Activated T-cell treated with anti-CD3 and anti-CD28 coated beads for 48 hours (primary cell): ENCODE measurements at regions not wholly inside any gene's neighbourhood (a gene's known extent, or its start where the extent isn't known, plus 50 kb on each side); places are given as distances from the start of the nearest gene placed in this dataset.
"Not testable (repeated sequence)": the region's sequence is repeated elsewhere in the genome, so short reads cannot be mapped to it uniquely, and the experiment has no call there.

Experiments used
- DNase-seq: peaks from one replicate; pipeline ENCODE4 v3.0.0-alpha.2; 2020; ENCODE audit warnings: low read depth

DNA sequence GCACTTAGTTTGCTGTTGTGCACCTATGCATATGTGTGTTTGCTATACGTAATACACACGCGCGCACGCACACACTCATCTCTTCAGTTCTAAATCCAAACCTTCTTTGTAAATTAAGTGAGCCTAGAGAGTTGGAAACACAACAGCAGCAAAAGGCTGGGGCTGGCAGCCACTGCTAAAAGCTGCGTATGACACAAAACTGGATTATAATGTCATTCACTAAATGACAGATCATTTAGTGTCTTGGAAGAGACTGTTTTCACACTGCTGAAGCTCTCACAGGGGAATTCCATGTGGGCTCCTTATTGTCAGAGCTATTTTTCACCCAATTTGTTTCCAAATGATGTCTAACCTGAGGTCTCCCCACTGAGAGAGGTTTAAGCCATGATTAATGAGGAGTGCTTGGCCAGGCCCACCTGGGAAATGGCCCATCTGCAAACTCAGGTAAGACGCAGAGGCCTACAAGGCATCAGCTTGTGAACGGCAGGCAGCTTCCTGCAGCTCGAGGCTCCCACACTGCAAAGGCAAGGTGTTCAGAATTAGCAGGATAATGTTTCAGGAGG lies 94.2 kb downstream of the OLIG3 start:
- no peak for DNase-seq

DNA sequence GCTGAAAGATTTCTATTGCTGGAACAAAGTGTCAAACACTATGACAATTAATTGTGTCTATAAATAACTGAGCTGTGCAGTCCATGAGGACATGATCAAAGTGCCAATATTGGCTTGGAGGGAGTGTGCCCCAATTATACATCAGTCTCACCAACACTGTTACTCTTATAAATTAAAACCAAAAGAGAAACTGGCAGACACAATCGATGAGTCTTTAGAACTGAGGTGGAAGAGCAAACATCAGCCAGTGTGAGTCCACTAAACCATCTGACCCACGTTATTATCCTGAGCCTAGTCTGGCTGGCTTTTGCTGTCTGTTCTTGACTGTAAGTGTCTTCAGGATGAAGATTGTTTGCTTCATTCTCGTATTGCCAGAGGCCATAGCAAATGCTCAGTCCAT lies 98.9 kb downstream of the OLIG3 start:
- no peak for DNase-seq

DNA sequence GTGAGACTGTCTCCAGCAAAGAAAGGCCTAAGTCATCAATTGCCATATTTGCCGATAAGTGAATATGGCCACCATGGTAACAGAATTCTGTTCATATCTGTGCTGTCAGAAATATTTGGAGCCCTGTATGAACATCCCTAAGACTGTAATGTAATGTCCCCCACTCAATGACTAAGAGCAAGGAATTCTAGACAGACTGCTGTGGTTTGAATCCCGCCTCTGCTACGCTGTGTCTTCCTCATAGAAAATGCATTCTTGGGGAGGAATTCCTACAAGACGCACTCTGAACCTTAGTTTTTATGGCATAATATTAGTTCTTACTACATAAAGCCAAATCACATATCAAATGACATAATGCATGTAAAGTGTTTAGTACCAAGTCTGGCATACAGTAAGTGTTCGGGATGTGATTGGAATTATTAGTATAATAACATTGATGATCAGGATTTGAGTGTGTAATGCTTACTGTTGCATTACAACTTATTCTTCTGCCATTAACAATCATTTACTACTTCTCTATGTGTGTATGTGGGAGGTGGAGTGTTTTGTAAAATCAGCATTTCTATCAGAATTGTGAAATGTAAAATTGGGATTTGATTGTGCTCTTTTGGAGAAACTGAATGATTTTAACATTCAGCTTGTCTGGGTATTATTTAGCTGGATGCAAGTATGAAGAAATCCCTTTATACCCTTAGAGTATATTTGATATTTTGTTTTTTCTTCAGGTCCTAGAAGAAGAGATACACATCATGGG lies 103.0 kb downstream of the OLIG3 start:
- DNase-seq, result no peak

DNA sequence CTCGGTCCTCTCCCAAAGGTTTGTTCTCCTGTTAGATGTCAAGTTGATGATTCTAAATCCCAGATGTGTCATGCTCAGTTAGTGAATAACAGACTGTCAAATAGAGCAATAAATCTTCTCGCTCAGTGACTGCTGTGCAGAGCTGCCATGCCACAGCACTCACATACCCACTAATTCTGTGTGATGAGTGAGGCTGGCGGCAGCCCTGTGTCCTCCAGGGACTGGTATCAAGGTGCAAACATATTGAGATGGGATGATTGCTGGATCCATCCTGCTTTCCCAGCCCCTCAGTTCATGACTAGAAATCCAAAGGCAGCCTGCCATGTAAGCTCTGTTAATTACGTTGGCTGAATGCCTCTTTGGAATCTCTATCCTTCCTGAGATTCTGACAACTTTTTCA lies 103.9 kb downstream of the OLIG3 start:
- no peak for DNase-seq

DNA sequence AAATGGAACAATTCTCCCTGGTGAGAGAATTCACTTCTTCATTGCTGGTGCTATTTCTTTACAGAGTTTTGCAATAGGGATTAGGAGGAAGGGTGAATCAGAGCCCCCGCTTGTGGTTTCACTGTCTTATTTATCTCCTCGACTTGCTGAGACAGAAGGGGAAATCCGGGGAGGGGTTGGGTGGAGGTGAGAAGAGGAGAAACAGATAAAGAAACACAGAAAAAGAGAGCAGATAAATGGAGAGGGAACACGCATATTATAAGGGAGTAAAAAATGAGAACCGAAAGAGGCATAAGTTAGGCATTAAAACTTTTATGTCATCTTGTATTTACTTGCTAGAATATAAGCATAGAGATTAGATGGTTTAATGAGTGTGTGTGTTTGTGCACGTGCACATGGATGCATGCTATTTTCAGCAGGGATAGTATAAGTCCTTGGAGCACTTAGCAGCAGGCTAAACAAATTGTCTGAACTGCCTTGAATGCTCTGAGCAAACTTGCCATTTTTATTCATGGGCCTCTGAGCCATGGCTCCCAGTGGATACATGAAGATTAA lies 105.0 kb downstream of the OLIG3 start:
- peak; percentile 44 for DNase-seq

DNA sequence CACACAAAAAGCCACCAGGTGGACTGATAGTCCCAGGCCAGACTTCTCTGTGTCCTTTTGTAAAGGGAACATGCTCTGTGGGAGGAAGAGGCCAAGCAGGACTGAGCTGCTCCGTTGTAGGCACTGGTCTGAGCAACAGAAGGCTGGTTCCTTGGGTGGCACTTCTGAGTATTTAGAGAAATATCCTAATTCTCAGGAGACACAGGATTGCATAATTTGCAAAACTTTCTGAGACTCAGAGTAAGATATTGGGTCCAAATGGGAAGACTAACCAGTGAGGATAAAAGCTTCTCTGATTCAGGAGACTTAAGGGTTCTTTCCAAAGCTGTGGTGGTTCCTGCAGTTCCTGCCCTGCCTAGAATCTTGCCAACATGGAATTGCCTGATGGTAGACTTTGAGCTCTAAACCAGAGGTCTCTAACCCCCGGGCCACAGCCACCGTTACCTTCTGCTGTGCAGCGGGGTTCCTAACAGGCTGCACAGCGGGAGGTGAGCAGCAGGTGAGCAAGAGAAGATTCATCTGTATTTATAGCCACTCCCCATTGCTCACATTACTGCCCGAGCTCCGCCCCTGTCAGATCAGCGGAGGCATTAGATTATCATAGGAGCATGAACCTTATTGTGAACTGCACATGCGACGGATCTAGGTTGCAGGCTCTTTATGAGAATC lies 107.0 kb downstream of the OLIG3 start:
- no peak for DNase-seq

DNA sequence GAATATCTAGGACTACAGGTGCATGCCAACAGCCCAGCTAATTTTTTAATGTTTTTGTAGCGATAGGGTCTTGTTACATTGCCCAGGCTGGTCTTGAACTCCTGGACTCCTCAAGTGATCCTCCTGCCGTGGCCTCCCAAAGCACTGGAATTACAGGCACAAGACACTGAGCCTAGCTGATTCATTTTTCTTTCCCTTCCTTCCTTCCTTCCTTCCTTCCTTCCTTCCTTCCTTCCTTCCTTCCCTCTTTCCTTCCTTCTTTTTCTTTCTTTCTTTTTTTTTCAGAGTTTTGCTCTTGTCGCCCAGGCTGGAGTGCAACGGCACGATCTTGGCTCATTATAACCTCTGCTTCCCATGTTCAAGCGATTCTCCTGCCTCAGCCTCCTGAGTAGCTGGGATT lies 110.9 kb downstream of the OLIG3 start:
- not testable (repeated sequence) for DNase-seq

DNA sequence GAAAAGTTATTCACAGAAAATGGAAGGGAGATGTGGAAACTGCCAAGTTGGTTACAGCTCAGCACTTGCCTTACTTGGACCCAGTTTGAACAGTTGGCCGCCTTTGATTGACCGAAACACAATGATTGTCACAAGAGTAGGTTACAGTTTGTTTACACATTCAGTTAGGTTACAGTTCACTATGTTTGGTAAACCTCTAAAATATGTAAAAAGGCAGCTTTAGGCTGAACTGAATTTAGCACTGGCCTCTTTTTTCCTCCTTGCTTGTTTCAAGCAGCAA lies 116.2 kb downstream of the OLIG3 start:
- DNase-seq, result no peak

DNA sequence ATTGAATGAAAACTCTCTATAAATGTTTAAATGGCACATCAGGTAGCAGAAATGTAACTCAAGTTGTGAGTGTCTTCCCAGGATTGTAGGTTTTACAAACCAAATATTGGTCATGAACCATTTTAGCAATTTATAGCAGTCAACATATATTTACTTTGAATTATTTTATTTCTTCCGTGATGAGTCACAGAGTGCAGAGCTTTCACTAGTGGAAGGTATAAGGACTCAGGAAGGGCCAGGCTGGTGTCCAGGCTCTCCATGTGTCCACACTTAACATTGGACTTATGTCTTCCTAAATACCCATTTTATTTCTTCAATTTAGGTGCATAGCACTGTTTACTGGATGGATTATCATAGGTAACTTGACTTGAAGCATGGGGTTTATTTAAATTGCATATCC lies 120.9 kb downstream of the OLIG3 start:
- no peak for DNase-seq

DNA sequence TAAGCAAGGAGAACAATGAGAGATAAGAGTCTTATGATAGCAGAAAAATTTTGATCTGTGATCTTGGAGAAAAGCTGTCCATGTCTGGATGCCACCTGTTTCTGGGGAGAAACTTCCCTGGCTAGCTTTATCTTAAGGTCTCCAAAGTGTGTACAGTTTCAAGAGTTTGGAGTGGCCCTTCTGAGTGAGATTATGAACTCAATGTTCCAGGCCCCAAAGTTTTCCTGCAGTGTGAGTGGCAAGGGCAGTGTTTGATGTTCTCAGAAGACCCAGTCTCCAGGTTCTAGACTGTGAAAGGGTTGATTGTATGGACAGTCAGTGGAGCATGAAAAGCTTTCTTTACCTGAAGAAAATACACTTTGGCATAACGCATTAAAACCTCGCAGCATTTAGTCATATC lies 121.7 kb downstream of the OLIG3 start:
- no peak for DNase-seq

DNA sequence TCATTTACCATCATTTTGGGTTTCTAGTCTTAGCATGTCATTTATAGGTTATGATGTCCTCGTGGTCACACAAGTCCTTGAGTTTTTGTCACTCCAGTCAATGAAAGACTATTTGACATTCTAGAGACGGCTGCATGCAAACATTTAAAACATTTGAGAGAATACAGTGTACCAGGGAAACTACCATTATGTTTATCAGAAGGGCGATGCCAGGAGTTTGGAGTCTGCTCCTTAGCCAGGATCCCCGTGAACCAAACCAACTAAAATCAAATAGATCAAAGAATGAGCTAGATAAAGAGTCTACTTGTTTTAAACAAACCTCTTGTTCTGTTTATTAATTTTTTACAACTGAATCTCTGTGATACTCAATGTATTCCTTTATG lies 122.6 kb downstream of the OLIG3 start:
- DNase-seq, result no peak

DNA sequence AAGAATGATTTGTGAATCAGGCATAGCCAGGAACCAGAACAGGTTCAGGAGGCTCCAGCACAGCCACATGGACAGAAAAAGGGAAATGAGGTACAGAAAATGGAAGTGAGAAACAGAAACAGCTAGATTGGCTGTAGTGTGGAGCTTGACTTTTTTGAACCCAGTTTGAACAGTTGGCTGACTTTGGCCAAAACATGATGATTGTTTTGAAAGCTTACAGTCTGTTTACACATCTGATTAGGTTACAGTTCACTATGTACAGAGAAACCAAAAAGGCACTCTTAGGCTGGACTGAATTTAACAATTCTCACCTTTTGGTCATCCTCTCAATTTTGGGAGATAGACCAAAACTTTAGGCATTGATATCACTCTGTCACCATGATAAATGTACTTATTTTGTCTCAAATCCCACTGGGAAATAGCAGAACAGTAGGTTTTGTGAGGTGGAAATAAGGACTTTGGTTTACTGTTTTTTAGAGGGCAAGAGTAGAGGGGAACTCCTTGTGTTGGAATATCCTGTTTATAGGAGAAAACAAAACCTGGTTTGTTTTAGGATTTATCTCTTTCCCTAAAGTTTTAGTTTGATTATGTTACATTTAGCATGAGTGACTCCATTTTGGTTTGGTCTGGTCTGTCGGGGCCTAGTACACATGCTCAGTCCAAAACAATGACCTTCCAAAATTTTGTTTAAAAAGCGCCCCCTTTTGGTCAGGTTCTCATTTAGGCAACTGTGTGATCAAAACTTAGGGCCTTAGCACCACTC lies 123.1 kb downstream of the OLIG3 start:
- no peak for DNase-seq

DNA sequence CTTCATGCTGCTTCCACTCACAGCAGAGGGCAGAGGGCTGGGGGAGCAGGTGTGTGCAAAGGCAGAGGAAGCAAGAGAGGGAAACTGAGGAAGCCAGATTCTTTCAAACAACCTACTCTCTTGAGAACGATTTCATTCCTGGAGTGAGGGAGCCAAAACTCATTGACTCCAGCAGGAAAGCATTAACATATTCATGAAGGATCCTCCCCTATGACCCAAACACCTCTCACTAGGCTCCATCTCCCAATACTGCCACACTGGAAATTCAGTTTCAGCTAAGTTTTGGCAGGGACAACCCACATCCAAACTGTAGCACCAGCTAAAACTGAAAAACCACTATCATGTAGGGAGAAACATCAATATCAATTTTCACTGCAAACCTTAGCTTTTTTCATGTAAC lies 125.1 kb downstream of the OLIG3 start:
- no peak for DNase-seq

DNA sequence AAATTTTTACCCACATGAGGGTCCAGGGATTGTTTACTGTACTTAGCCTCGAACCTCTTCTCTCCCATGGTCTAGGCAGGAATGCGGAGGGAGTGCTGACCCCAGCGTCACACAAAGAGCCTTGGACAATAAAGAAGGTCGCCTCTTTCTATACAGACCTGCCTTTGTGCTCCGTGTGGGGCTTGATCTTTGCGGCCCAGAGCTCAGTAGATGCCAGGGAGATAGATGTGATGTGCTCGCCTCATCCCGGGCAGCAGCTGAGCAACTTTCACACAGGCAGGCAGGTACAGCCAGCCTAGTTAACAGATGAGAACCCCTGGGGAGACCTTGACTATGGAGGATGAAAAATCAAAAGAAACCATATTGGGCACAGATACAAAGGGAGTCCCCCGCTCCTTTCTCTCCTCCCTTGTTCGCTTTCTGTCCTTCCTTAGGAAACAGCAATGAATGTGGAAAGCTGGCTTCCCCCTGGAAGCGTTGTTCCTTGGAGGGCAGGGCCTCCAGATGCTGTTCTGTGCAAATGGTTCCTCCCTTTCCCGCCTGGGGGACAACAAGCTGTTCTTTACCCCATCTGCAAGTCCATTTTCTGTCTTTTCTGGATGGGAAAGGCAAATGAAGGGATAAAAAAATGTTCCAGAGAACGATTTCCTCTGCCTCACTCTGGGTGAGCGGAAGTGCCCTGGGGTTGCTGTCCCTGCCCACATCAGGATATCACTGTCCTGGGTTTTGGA lies 128.3 kb downstream of the OLIG3 start:
- DNase-seq, result no peak

DNA sequence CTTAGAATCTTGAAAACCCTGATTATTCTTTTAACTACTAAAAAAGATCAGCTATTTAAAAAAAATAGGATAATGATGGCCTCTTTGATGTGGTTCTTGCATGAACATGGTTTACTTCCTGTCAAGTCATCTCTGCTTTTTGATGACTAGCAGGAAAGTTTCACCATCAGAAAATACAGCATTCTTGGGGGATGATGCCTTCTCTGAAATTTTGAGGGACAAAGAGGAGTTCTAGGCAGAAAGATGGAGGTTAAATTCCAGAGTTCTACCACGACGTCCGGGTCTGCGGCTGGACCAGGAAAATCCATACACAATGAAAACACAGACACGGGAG lies 130.4 kb downstream of the OLIG3 start:
- DNase-seq, result no peak

DNA sequence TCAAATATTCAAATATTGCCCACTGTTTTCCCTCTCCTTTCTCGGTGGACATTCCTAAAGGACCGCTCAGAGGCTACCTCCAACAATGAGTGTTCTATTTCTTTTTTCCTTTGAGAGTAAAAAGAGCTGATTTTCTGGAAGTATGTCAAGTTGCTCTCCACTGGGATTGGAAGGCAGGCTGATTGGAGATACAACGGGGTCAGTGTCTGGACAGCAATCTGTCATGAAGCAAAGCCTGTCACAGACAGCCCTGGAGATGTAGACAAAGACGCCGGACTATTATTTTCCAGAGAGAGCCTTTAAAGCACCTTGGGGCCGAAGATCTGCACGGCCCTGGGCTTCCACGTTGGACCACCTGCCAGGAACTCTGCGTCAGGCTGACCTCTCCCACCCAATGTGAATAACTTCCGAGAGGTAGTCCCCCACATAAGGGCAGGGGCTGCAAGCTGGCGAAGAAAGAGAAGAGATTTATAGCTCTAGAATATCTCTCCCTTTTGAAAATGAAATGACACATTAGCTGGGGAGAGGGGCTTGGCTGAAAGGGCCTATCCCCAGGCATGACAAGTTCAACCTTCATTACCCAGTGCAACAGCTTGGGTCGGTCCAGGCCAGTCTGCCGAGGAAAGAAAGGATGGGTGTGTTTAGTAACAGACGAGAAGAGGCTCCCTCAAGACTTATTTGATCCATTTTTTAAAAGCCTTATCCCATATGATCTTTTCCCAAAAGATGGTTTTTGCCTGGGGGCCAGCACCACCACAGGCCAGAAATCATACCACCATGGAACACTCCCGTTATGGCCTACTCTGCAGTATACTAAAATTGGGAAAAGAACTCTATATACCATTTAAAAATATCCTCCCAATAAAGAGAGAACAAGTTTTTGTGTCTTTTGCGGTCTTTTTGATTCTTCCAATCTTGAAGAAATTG lies 131.1 kb downstream of the OLIG3 start:
- no peak for DNase-seq

DNA sequence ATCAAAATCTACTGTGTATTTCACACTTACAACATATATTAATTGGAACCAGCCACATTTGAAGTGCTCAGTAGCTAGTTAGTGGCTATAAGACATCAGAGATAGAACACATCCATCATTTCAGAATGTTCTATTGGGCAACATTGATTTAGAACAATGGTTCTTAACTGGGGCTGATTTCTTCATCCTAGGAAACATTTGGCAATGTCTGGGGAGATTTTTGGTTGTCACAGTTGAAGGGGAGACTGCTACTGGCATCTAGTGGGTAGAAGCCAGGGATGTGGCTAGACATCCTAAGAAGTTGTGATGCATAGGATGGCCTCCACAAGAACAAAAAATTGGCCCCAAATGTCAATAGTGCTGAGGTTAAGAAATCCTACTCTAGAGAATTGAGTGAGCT lies 132.5 kb downstream of the OLIG3 start:
- DNase-seq, result no peak

DNA sequence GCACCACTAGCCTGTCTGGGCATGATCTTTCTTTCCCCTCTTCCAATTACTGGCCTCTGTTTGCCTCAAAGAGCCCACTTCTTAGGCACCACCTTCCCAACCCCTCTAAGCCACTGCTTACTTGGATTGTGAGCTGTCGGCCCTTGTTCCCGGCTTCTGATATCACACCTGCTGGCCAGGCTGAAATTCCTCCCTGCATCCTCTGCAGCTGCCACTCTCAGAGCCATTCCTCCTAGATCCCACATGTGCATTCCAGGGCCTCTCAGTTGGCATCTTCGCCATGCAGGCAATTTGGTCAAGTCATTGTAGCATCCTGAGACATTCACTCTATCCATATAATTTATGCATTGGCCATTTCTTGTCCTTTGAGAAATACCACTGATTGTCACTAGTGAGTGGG lies 135.9 kb downstream of the OLIG3 start:
- DNase-seq, result no peak

DNA sequence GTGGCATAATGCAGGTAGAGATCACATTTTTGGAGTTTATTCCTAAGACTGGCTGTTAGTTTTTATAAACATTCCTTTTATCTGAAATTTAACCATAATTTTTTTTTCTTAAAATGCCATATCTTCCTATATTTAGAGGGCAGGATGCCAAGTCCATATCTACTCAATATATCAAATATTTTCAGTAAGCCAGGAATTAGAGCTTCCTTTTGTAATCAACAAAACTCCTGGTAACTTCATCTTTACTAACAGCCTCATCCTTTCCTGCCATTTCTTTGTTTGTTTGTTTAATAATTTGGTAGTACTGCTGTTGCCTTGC lies 136.3 kb downstream of the OLIG3 start:
- no peak for DNase-seq

DNA sequence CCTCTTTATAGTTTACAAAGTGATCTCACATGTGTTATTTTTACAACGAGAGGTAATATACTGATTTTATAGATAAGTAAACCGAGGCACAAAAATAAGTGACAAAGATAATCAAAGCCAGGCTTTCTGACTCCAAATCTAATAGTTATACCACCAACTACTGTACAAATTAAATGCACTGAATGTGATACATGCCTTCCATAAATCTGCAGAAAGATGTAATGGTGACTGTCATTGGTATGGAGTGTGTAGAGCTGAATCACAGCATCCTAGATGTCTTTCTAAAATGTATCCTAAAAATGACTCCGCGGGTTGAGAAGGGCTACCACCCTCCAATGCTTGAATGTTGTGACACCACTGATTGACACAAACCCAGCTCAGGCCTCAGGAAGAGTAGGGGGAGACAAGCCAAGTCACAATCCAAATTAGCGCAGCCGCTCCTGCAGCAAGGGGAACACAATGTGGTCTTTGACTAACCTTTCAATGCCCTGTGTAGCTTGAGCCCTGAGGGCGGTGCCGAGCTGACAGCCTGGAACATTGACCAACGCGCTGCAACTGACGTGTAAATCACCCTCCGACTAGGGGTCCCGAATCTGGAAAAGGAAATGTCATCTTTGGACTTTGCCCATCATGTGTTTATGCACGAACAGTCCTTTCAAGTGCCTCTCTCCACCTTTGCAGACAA lies 136.8 kb downstream of the OLIG3 start:
- DNase-seq, result no peak
